ENCODE measurements at regions not wholly inside any gene's neighbourhood (a gene's known extent, or its start where the extent isn't known, plus 50 kb on each side); places are given as distances from the start of the nearest gene placed in this dataset.
A peak's percentile ranks its signal among the peaks of the same experiment; 100 is the strongest.
"Not testable (repeated sequence)": the region's sequence is repeated elsewhere in the genome, so short reads cannot be mapped to it uniquely, and the experiment has no call there.

GRCh38 chr7:131075406-131075805, 252.3 kb upstream of the MKLN1 start:
- H3K4me3 ChIP-seq (ENCODE audit: low read depth, low read length): no peak overlapping the region
- no peak for DNase-seq (ENCODE audit: low read depth)

GRCh38 chr7:131076032-131076431, 251.6 kb upstream of the MKLN1 start:
- no peak overlapping the region for H3K4me3 ChIP-seq (ENCODE audit: low read depth, low read length)
- peak; percentile 71 for DNase-seq (ENCODE audit: low read depth)

GRCh38 chr7:131076711-131077181, 250.9 kb upstream of the MKLN1 start:
- no peak for DNase-seq (ENCODE audit: low read depth)
- no peak overlapping the region for H3K4me3 ChIP-seq (ENCODE audit: low read depth, low read length)

GRCh38 chr7:131077735-131078134, 249.9 kb upstream of the MKLN1 start:
- DNase-seq (ENCODE audit: low read depth): no peak
- H3K4me3 ChIP-seq (ENCODE audit: low read depth, low read length): no peak overlapping the region

GRCh38 chr7:131080754-131081153, 246.9 kb upstream of the MKLN1 start:
- no peak for DNase-seq (ENCODE audit: low read depth)
- H3K4me3 ChIP-seq (ENCODE audit: low read depth, low read length): no peak overlapping the region

- H3K4me3 ChIP-seq (ENCODE audit: low read depth, low read length): no peak overlapping the region
- no peak for DNase-seq (ENCODE audit: low read depth)
These were observed 246.4 kb upstream of the MKLN1 start for GRCh38 chr7:131081308-131081707.

GRCh38 chr7:131083781-131084180, 243.9 kb upstream of the MKLN1 start:
- H3K4me3 ChIP-seq (ENCODE audit: low read depth, low read length): no peak overlapping the region
- no peak for DNase-seq (ENCODE audit: low read depth)

GRCh38 chr7:131084336-131084735, 243.3 kb upstream of the MKLN1 start:
- not testable (repeated sequence) for H3K4me3 ChIP-seq (ENCODE audit: low read depth, low read length); DNase-seq (ENCODE audit: low read depth)

- H3K4me3 ChIP-seq (ENCODE audit: low read depth, low read length): no peak overlapping the region
- DNase-seq (ENCODE audit: low read depth): no peak
These were observed 239.7 kb upstream of the MKLN1 start for GRCh38 chr7:131087756-131088658.

- no peak for DNase-seq (ENCODE audit: low read depth)
- no peak overlapping the region for H3K4me3 ChIP-seq (ENCODE audit: low read depth, low read length)
These were observed 237.5 kb upstream of the MKLN1 start for GRCh38 chr7:131090188-131090587.

- no peak for DNase-seq (ENCODE audit: low read depth)
- no peak overlapping the region for H3K4me3 ChIP-seq (ENCODE audit: low read depth, low read length)
These were observed 236.6 kb upstream of the MKLN1 start for GRCh38 chr7:131090886-131091692.

GRCh38 chr7:131094685-131095084, 233.0 kb upstream of the MKLN1 start:
- no peak for DNase-seq (ENCODE audit: low read depth)

GRCh38 chr7:131095346-131095745, 232.3 kb upstream of the MKLN1 start:
- H3K4me3 ChIP-seq (ENCODE audit: low read depth, low read length): no peak overlapping the region
- no peak for DNase-seq (ENCODE audit: low read depth)

More at GRCh38 chr7:131094685-131095084, 233.0 kb upstream of the MKLN1 start:
- no peak overlapping the region for H3K4me3 ChIP-seq (ENCODE audit: low read depth, low read length)

GRCh38 chr7:131096267-131096927, 231.3 kb upstream of the MKLN1 start:
- DNase-seq (ENCODE audit: low read depth): no peak
- no peak overlapping the region for H3K4me3 ChIP-seq (ENCODE audit: low read depth, low read length)

GRCh38 chr7:131097662-131098376, 229.9 kb upstream of the MKLN1 start:
- no peak for DNase-seq (ENCODE audit: low read depth)
- no peak overlapping the region for H3K4me3 ChIP-seq (ENCODE audit: low read depth, low read length)

- DNase-seq (ENCODE audit: low read depth): no peak
- H3K4me3 ChIP-seq (ENCODE audit: low read depth, low read length): no peak overlapping the region
These were observed 229.1 kb upstream of the MKLN1 start for GRCh38 chr7:131098527-131098926.

- no peak overlapping the region for H3K4me3 ChIP-seq (ENCODE audit: low read depth, low read length)
These were observed 227.2 kb upstream of the MKLN1 start for GRCh38 chr7:131100357-131101054.

GRCh38 chr7:131103997-131104396, 223.7 kb upstream of the MKLN1 start:
- DNase-seq (ENCODE audit: low read depth): peak; percentile 73
- no peak overlapping the region for H3K4me3 ChIP-seq (ENCODE audit: low read depth, low read length)

More at GRCh38 chr7:131100357-131101054, 227.2 kb upstream of the MKLN1 start:
- no peak for DNase-seq (ENCODE audit: low read depth)

All from skeletal muscle cell (primary cell).